ENCODE measurements at regions not wholly inside any gene's neighbourhood (a gene's known extent, or its start where the extent isn't known, plus 50 kb on each side); places are given as distances from the start of the nearest gene placed in this dataset.
A peak's percentile ranks its signal among the peaks of the same experiment; 100 is the strongest.

DNA sequence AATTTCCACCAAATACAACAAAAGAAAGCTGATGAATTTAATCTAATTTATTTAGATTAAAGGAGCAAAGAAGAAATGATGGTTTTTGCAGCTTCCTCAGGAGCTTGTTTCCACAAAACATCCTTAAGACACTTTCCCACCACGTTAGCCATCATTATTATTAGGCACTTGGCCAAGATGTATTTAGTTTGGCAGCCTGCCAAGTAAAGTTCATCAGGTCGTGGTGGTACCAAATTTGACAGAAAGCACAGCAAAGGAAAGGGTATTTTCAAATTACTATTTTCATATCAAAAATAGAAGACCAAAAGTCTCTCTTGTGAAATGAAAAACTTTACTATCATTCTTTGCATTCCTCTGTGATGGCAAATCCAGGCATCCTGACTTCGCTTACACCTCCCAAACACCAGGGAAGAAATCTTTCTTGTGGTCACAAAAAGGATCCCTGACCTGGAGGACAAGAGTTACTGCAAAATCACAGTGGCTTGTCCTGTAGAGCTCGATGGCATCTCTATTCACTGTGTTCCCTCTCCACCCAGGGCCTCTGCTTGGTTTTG, 123.1 kb upstream of the INHBA start:
- Mint-ChIP-seq H3K9me3 (ENCODE audit: low read depth) (no peaks in the 10 kb centered on the region), H3K36me3 (ENCODE audit: low read depth) (peaks cover 2% of the 10 kb centered on the region), H3K4me3 (ENCODE audit: unreplicated experiment) (no peak overlapping the region), H3K27me3 (ENCODE audit: low read depth) (no peaks in the 10 kb centered on the region), H3K27ac (ENCODE audit: unreplicated experiment) (peak overlapping the region; percentile 45), H3K4me1 (ENCODE audit: low read depth) (peaks cover 51% of the 10 kb centered on the region)
- DNase-seq (ENCODE audit: low spot score): no peak
- TF ChIP-seq, protein P1, sequence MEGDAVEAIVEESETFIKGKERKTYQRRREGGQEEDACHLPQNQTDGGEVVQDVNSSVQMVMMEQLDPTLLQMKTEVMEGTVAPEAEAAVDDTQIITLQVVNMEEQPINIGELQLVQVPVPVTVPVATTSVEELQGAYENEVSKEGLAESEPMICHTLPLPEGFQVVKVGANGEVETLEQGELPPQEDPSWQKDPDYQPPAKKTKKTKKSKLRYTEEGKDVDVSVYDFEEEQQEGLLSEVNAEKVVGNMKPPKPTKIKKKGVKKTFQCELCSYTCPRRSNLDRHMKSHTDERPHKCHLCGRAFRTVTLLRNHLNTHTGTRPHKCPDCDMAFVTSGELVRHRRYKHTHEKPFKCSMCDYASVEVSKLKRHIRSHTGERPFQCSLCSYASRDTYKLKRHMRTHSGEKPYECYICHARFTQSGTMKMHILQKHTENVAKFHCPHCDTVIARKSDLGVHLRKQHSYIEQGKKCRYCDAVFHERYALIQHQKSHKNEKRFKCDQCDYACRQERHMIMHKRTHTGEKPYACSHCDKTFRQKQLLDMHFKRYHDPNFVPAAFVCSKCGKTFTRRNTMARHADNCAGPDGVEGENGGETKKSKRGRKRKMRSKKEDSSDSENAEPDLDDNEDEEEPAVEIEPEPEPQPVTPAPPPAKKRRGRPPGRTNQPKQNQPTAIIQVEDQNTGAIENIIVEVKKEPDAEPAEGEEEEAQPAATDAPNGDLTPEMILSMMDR (IDR thresholded peaks at IDR 0.05): no peak

DNA sequence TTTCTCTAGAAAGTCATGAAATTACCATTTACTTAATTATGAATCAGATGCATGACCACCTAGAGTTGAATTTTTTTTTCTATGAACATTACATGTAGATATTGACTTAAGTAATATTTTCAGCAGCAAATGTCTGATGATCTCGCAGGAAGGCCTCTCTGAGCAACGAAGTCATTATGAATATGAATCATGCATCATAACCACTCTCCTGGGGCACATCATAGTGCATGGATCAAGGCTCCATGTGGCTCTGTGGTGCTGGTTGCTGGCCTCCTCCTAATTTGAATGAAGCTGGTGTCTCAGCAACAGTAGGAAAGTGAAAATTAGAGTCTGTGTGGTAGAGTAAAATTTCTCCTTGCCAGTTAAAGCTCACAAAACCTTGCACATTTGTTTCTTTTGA, 121.4 kb upstream of the INHBA start:
- Mint-ChIP-seq H3K27me3 (ENCODE audit: low read depth) (no peaks in the 10 kb centered on the region), H3K9me3 (ENCODE audit: low read depth) (peaks cover 8% of the 10 kb centered on the region), H3K4me3 (ENCODE audit: unreplicated experiment) (no peak overlapping the region), H3K36me3 (ENCODE audit: low read depth) (peaks cover 8% of the 10 kb centered on the region), H3K4me1 (ENCODE audit: low read depth) (peaks cover 68% of the 10 kb centered on the region), H3K27ac (ENCODE audit: unreplicated experiment) (peak overlapping the region; percentile 35)
- TF ChIP-seq, protein P1 (IDR thresholded peaks at IDR 0.05): no peak
- DNase-seq (ENCODE audit: low spot score): no peak

DNA sequence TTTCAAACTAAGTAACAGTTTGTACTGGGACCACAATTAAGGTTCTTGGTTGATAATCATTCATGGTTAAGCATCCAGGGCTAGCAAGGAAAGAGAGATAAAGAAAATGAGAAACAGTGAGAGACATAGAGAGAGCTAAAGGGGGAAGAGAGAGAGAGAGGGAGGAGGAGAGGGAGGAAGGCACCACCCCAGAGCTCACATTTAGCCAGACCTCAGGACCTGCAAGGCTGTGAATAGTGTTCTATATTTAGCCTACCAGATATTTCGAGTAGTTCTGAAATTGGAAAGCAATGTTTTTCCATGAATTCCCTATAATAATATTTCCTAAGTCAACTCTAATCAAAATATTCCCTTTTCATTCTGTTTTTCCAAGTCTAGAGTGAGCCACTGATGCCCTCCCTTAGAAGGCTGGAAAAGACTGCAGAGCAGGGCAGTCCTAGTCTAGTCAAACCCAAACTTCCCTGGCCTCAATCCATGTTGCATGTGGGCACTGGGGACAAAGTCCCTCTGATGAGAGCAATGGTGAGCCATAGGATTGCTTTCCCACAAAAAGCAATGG, 119.4 kb upstream of the INHBA start:
- Mint-ChIP-seq H3K9me3 (ENCODE audit: low read depth) (peaks cover 14% of the 10 kb centered on the region), H3K4me1 (ENCODE audit: low read depth) (peaks cover 74% of the 10 kb centered on the region), H3K27me3 (ENCODE audit: low read depth) (no peaks in the 10 kb centered on the region), H3K27ac (ENCODE audit: unreplicated experiment) (peak overlapping the region; percentile 90), H3K4me3 (ENCODE audit: unreplicated experiment) (peak overlapping the region; percentile 15), H3K36me3 (ENCODE audit: low read depth) (peaks cover 11% of the 10 kb centered on the region)
- TF ChIP-seq, protein P1 (IDR thresholded peaks at IDR 0.05): no peak
- DNase-seq (ENCODE audit: low spot score): no peak

DNA sequence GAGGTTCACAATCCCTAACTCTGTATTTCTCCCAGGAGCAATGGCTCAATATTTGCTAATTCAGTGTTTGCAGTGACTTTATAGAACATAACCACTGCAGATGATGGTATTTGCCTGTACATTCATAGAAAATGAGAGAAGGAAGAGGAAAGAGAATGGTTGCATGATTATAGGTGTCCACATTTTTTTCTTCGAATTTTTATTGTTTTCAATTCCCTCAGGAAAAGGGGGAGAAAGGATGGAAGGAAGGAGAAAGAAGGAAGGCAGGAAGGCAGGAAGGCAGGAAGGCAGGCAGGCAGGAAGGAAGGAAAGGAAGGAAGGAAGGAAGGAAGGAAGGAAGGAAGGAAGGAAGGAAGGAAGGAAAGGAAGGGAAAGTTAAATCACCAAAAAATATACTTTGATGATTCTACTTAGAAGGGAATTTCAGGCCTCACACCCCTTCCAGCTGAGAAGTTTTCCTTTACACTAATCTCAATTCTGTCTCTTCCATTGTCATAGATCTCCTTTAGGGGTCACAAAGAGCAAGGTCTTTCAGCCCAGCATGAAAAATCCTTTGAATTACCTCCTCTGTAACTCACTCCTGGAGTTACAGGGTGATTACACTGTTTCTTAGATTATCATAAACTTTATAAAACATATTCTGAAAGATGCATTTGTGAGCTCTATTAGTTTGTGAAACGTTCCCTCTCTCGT, 118.8 kb upstream of the INHBA start:
- peak overlapping the region; percentile 90 for H3K27ac Mint-ChIP-seq (ENCODE audit: unreplicated experiment)
- DNase-seq (ENCODE audit: low spot score): no peak
- H3K36me3 Mint-ChIP-seq (ENCODE audit: low read depth): peaks cover 11% of the 10 kb centered on the region
- H3K4me3 Mint-ChIP-seq (ENCODE audit: unreplicated experiment): no peak overlapping the region
- peaks cover 14% of the 10 kb centered on the region for H3K9me3 Mint-ChIP-seq (ENCODE audit: low read depth)
- TF ChIP-seq, protein P1 (IDR thresholded peaks at IDR 0.05): no peak
- H3K4me1 Mint-ChIP-seq (ENCODE audit: low read depth): peaks cover 79% of the 10 kb centered on the region
- H3K27me3 Mint-ChIP-seq (ENCODE audit: low read depth): no peaks in the 10 kb centered on the region

DNA sequence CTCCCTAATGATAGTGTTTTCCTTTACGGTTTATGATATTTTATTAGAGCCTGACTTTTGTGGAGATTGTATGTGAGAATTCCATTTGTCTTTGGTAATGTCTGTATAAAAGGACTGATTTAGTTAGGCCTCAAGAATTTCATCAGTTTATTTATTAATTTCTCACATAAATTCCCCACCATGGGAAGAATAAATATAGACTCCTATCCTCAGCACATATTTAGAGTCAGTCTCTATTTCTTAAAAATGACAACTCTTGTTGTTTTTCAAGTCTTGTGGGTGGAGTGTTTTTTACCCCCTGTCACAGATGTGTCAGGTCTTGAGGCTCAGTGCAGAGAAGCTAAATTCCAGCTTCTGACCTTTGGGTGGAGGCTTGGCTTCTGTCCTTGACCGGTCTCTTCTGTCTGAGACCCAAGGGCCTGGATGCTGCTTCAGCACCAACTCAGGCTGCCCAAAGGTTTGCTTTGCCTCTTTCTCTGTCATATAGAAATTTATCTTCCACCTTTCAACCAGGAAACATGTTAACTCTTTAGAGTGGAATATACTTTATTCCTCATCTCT, 117.3 kb upstream of the INHBA start:
- Mint-ChIP-seq H3K4me3 (ENCODE audit: unreplicated experiment) (no peak overlapping the region), H3K4me1 (ENCODE audit: low read depth) (peaks cover 78% of the 10 kb centered on the region), H3K27me3 (ENCODE audit: low read depth) (no peaks in the 10 kb centered on the region), H3K27ac (ENCODE audit: unreplicated experiment) (peak overlapping the region; percentile 90), H3K36me3 (ENCODE audit: low read depth) (peaks cover 14% of the 10 kb centered on the region), H3K9me3 (ENCODE audit: low read depth) (peaks cover 14% of the 10 kb centered on the region)
- DNase-seq (ENCODE audit: low spot score): no peak
- TF ChIP-seq, protein P1 (IDR thresholded peaks at IDR 0.05): no peak

All from chondrocyte (in vitro differentiated cells).